ENCODE measurements at regions not wholly inside any gene's neighbourhood (a gene's known extent, or its start where the extent isn't known, plus 50 kb on each side); places are given as distances from the start of the nearest gene placed in this dataset.

DNA sequence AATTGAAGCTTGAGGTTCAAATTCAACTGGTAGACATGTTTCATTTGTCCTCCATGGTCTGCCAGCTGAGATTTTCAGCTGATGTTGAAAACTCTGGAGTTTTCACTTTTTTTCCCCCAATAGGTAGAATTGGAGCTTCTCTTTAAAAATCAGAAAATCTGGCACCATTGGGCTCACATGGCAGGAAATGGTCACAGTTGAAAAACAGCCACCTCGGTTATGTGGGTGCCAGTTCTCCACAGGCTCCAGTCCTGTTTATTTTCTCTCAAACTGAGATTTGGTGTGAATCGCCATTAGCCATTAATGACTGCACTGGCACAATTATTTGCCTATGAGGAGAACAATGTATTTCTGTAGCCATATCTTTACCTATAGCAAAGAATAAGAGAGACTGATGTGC, 171.4 kb upstream of the TFAP2D start:
- Histone ChIP-seq H3K4me1 (ENCODE audit: control insufficient read depth, insufficient read depth, low read length) (no peaks in the 10 kb centered on the region), H3K4me3 (ENCODE audit: insufficient read depth, low read depth, low read length) (no peak overlapping the region), H3K36me3 (ENCODE audit: control insufficient read depth, insufficient read depth, low read length) (no peaks in the 10 kb centered on the region), H4K91ac (ENCODE audit: insufficient read depth, low read depth, low read length) (no peak overlapping the region), H4K5ac (ENCODE audit: low read depth, low read length) (no peak overlapping the region), H3K27ac (ENCODE audit: insufficient read depth, low read length) (no peak overlapping the region), H3K9me1 (ENCODE audit: insufficient read depth, low read length) (no peaks in the 10 kb centered on the region), H3K4ac (ENCODE audit: low read depth, low read length) (no peak overlapping the region), H4K20me1 (ENCODE audit: insufficient read depth, low read length) (no peaks in the 10 kb centered on the region), H3K56ac (ENCODE audit: extremely low read depth, insufficient read depth, low read length) (no peak overlapping the region), H3K14ac (replicated peaks; ENCODE audit: low read depth, low read length) (no peak overlapping the region), H2BK5ac (ENCODE audit: low read depth, low read length, poor library complexity, severe bottlenecking) (no peak overlapping the region), H2AK5ac (ENCODE audit: low read depth, low read length) (no peak overlapping the region), H2AFZ (replicated peaks; ENCODE audit: low read length, poor library complexity) (no peak overlapping the region), H3K9me3 (ENCODE audit: control insufficient read depth, insufficient read depth, low read length) (no peaks in the 10 kb centered on the region), H2BK15ac (ENCODE audit: low read depth, low read length) (no peak overlapping the region), H2BK120ac (ENCODE audit: low read depth, low read length) (no peak overlapping the region), H3K23ac (ENCODE audit: low read depth, low read length) (no peak overlapping the region), H3K4me2 (ENCODE audit: low read depth, low read length) (no peak overlapping the region), H2BK20ac (ENCODE audit: low read depth, low read length) (no peak overlapping the region), H2AK9ac (replicated peaks; ENCODE audit: low read depth, low read length, poor library complexity) (no peak overlapping the region), H3K79me1 (ENCODE audit: low read depth in 1 of 2, low read length in 2 of 2) (no peaks in the 10 kb centered on the region), H3K9ac (ENCODE audit: low read depth, low read length) (no peak overlapping the region), H3K18ac (ENCODE audit: low read depth, low read length) (no peak overlapping the region), H3K27me3 (ENCODE audit: control insufficient read depth, insufficient read depth, low read length) (no peaks in the 10 kb centered on the region), H4K8ac (ENCODE audit: low read depth in 2 of 2, low read length in 2 of 2) (no peak overlapping the region)
- ATAC-seq (ENCODE audit: low read depth) (no peak), DNase-seq (no peak)
- ChIA-PET POLR2A (ENCODE audit: unreplicated experiment) (no interaction called here), CTCF (no interaction called here)
- dilution Hi-C loops (cut with HindIII; ENCODE audit: low sequenced_read_pairs, unreplicated experiment) (no loop called here), in situ Hi-C loops (cut with MboI; ENCODE audit: low sequenced_read_pairs) (no loop called here), intact Hi-C loops (cut with micrococcal nuclease) (no loop called here)
- BruUV-seq (replicated peaks): no TSS peak
- TF ChIP-seq MAZ (IDR thresholded peaks at IDR 0.05; ENCODE audit: borderline replicate concordance, low read depth, low read length) (no peak), SMC3 (IDR thresholded peaks at IDR 0.05; ENCODE audit: low read depth, low read length) (no peak), CHD1 (IDR thresholded peaks at IDR 0.05; ENCODE audit: low read depth, low read length) (no peak), RAD21 (IDR thresholded peaks at IDR 0.05; ENCODE audit: low read length) (no peak), BHLHE40 (IDR thresholded peaks at IDR 0.05; ENCODE audit: low read depth, low read length) (no peak), CTCF (conservative IDR thresholded peaks at IDR 0.05; ENCODE audit: low read depth, low read length) (no peak), NFE2L2 (IDR thresholded peaks at IDR 0.05; ENCODE audit: low read depth, low read length) (no peak), USF2 (IDR thresholded peaks at IDR 0.05; ENCODE audit: low read depth, low read length) (no peak)
- WGBS, 2 experiments (ENCODE audit: extremely low coverage in 2 of 2, insufficient read length in 1 of 2): no CpG with 5 or more reads among the region's 2 CpGs
